CD4-positive, alpha-beta T cell treated with Interleukin-6 for 4 hours (primary cell): ENCODE measurements at regions not wholly inside any gene's neighbourhood (a gene's known extent, or its start where the extent isn't known, plus 50 kb on each side); places are given as distances from the start of the nearest gene placed in this dataset.
A peak's percentile ranks its signal among the peaks of the same experiment; 100 is the strongest.

ENCODE experiments used
- DNase-seq: peaks from one replicate; pipeline ENCODE4 v3.0.0-alpha.2; 2020; ENCODE audit warnings: mixed read lengths

DNA sequence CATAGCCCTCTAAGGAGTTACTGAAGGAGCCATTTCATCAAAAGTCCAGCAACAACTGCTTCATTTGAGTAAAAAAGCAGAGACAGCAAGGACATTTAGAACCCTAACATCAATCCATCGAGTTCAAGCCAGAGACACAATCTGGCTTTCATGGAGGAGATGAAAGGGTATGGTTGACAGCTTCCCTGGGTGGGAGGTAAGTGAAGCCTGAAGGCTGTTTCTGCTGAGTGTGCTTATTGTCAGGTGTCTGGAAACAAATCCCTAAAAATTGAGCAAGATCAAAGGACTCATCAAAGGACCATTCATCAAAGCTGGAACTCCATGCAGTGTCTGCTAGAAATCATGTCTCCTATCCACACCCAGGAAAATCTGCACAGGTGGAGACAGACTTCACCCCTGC is 104.4 kb upstream of the CCDC196 start:
- no peak for DNase-seq

DNA sequence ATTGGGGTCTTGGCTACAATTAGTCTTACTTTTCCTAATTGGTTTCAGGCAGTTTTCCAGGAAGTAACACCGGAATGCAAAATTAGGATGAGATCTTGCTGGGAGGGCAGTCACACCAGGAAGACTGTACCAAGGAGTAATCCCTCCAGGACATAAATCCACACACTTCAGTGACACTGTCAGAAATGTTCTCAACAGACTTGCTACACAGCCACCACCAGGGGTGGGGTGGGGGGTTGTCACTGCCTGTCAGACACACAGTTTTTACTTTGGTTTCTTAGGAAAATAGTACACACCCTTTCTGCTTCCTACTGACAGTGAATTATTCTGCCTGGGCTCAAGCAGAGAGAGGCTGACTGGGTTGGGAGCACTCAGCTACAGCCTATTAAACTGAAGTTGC is 102.9 kb upstream of the CCDC196 start:
- no peak for DNase-seq

DNA sequence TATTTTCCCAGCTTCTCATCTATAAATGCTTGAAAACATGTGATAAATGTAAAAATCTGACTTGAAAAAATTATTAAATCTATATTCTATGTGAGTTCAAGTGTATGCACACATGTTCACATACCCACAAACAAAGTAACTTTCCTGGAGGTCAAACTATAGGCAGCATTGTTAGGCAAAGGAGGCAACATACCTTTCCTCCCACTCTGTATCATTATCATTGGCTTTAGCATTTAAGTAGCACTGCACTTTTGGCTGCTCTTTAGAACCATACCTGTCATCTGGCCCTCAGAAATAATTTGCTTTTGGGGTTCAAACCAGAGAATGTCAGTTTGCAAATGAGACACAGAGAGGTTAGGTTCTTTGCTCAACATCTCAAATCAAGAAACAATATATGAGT is 102.4 kb upstream of the CCDC196 start:
- DNase-seq, result no peak

DNA sequence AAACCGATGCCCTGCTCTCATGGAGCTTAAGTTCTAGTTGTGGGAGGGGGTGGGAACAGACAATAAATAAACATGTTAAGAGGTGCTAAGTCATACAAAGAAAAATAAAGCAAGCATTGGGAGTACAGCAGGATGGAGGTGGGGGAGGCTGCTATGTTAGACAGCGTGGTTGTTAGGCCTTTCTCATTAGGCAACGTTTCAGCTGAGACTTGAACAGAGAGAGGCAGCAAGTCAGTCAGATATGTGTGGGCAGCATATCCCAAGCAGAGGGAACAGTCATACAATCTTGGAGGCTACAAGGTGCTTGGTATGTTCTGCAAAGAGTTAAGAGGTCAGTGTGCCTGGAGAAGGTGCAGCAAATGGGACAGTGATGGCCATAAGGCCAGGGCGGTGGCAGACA is 97.7 kb upstream of the CCDC196 start:
- DNase-seq, result no peak

DNA sequence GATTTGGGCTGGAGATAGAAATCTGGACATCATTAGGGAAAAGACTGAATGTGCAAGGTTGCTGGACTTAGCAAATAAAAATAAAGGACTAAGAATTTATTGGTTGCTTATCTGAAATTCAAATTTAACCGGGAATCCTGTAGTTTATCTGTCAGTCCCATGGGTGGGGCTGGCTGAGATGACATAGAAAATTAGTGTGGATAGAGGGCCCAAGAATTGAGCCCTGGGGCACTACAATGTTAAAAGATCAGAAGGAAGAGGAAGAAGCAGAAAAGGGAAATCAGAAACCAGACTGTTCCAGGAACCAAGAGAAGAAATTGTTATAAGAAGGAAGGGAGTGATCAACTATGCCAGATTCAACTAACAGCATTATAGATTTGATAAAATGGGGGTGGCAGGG is 96.7 kb upstream of the CCDC196 start:
- DNase-seq, result no peak

DNA sequence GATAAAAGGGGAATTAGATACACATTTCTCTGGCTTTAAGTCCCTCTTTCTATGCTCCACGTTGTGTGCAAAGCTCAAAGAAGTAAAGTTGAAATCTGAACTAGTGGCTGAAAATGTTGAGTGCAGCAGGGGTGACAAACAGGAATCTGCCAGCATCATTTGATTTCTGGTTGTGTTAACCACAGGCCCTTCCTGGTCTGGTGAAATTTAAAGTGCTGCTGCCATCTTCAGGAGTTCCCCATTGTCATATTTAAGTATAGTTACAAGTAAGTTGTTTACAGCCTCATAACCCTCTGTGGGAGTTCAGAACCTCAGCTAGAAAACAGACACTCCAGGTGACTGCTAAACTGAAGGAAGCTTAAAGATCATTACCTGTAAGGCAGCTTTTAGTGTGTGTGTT is 90.9 kb upstream of the CCDC196 start:
- peak; percentile 2 for DNase-seq

DNA sequence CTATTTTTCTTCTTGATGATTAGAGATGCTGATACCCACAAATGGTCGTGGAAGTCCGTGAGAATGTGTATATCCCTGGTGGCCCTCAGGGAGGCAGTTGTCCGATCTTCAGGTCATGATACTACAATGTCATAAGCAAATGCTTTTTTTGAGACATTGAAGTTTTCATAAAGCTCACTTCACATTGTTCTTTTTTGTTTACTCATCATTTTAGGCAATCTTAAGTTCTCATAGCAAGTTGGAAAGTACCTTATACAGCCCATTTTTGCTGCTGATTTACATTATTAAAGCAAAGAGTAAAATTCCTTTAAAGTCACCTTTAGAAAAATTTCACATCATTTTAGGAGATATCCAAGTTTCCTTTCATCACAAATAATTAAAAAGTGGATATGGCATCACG is 90.0 kb upstream of the CCDC196 start:
- no peak for DNase-seq

DNA sequence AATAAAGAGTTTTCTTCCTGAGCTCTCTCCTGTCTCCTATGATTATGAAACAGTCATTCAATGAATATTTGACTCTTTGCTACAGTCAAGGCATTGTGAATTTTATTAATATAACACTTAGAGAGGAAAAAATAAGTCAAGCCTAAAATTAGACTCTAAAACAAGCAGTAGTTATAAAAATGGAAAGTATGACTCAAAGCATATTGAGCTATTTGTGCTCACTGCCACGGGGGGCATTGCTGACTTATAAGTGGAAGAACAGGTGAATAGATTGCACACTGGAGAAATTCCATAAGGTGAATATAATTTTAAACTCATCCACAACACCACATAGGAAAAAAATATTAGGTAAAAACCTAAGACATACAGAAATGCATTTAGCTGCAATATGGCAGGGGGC is 87.7 kb upstream of the CCDC196 start:
- DNase-seq, result no peak

DNA sequence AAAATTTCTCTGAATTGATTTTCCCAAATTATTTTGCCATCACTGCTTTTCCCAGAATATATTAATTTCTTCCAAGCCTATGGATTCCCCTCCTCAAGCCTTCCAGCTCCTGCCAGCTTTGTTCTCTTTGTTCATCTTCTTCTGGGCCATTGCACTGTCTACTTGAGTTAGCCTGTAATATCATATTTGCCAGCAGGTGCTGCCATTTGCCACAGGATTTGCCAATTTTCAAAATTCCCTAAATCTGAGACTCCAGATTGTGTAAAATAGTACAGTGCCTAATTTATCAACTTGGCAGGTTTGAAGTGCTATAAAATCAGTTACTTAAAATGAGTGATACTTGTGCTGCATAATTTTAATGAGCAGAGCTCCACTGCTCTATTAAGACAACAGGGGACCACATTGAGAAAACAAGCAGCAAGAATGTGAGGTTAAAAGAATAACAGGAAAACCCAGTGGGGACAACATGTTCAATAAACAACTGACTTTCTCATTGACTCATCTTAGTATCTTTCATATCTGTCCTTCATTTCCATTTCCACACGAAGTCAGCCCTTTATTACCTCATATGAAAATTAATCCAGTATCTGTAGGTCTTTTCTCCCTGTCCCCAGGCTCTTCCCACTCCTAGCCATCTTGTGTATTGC is 84.6 kb upstream of the CCDC196 start:
- DNase-seq, result no peak

DNA sequence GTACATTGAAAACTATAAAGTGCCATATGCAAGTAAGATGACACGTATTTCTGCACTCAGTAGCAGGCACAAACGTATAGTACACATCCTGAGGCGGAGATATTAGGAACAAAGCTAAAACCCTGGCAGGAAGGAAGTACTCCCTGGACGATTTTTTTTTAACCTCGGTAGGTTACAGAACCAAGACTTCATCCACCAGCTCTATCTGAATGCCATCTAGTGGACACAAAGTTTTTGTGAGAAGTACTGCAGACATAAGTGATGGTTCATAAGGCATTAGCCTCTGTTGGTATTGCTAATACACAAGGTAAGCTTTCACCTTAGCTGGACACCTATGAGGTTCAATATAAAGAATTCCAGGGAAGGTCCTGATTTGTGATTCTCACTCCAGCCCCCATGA is 83.0 kb upstream of the CCDC196 start:
- DNase-seq, result no peak

DNA sequence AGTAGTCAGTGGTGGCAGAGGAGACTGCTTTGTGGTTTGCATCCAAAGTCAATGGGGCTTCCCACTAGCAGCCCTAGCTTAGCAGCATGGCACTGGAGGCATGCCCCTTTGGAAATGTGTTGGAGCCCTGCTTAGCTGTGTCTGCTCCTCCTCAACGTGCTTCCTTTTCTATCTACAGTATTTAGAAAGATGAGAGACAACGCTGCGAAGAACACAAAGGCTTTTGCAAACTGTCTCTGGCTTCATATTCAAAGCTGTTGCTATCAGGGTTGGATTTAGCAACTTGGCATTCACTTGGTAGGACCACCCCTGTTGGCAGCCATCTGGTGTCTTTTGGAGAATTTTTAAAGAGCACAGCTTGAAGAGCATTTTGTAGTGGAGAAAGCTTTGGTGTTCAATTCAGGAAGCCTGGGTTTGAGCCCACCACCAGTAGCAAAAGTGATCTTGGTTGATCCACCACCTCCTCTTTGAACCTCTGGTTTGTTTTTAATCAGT is 82.1 kb upstream of the CCDC196 start:
- no peak for DNase-seq

DNA sequence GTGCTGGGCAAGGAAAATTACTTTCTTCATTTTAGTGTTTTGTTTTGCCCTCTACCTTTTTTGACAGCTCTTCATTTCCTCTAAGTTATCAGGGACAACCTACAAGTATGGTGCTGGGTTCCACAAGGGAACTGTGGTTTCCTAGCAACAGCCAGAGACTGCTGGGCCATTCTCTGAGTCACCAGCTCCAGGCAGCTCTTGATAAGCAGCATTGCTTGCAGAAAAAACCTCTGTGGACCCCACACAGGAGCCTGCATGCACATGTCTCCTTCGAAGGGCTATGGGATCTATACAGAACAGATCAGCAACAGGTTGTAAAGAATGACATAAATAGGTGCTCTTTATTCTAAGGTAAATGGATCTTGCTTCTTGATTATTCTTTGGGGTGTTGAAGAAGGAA is 81.0 kb upstream of the CCDC196 start:
- no peak for DNase-seq

DNA sequence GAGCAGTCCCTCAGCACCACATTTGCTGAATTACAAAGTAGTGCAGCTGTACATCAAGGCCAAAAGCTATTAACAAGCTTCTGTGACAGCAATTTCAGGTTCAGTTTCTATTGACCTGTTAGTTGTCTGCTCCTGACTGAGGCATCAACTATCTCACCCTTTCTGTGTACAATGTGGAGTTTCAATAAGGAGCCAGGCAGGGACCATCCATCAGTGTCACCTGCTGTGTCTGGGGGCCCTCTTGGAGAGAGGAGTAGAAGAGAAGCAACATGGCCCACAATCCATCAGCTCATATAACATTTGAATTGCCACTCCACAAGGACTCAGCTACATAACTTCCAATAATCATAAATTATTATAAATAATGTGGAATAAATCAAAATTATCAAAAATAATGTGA is 72.3 kb upstream of the CCDC196 start:
- no peak for DNase-seq

DNA sequence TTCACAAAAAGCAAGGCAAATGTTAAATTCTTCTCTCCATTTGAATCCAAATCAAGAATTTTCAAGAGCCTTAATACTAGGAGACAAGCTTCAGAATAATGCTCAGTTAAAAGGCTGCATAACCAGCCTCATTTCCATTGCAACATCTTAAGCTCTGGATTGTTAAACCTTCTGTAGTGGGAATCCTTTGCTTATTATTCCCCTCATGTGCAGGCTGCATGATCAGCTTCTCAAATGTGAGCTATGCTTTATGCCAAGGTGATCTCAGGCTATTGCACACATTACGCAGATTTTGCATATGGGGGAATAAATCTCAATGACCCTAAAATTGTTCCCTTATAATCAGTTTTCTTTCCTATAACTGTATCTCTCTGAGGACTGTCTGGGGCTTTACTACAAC is 71.7 kb upstream of the CCDC196 start:
- DNase-seq, result no peak

DNA sequence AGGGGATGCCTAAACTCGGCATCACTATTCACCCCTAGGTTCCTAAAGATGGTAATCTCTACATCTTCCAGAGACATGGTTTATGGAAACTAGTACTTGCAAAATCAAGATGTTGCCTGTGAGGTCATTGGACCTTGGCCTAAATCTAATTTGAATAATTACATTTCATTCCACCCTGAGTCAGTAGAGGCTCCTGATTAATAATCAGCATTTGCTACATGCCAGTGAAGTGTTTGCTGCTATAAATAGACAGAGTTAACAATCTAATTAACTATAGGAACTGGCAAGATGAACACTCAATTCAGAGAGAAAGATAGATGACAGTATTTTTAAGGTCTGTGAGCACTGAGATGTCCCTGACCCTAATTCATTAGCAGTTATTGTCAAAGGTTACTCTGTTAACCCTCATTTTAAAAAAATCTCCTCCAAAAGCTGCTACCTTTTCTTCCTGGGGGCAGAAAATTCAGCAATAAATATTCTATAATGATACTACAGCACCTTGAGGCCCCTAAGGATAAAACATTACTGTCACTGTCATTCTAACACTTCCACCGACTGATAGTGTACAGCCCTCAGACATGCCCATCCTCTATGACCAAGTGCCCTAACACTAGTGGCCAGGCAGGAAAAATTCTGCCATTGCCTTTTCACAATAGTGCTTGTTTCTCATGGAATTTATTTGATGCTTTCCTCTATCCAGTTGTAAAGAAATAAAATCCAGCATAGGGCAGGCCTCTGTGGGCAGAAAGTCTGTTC is 65.7 kb upstream of the CCDC196 start:
- DNase-seq, result no peak

DNA sequence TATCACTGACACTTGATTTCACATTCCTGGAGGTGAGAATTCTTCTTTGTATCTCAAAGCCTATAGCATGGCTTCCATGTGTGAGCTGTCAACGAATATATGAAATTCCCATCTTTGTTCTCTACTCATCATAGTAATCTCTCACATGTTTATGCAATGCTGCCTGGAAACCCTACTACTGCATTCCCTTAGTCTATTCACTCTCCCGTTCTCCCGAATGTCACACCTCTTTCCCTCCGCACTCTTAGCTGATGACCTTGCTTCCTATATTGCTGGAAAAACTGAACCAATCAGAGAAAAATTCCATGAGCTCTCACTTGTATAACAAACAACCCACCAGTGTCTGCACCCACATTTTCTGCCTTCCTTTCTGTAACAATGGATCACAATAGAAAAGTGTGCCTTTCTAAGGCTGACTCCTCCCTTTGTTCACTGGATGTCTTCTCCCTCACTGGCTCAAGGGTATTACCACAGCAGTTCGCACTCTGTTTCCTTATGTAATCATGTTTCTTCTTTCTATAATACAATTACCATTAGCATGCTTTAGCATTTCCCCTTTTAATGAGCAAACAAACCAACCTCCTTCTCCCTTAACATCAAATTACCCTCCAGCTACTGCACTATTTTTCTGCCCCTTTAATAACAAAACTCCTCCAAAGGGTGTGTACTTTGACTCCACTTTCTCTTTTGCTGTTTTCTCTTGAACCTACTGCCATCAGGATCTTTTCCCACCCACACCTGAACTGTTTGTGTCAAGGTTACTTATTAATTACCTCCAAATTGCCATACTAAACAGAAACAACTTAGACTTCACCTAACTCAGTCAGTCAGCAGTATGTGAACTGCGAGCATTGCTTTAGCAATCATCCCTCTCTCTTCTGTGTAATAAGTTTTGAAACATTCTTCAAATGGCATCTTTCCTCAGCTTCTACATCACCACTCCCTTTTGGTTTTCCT is 63.9 kb upstream of the CCDC196 start:
- no peak for DNase-seq

DNA sequence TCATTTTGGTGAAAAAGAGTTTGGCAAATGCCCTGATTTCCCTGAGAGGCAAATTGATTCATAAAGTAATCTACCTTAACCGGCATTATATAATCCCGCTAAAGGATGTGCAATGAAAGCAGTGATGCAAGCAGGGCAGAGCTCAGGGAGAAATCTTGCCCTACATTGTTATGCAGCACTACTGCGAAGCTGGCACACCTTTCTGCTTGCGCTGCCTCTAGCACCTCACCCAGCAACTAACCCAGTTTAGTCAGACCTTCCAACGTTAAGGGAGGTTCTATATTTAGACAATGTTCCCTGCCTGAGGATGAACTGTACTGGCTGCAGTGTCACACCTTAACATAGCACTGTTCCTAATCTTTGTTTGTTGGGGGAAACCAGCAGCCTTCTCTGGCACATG is 60.8 kb upstream of the CCDC196 start:
- no peak for DNase-seq

DNA sequence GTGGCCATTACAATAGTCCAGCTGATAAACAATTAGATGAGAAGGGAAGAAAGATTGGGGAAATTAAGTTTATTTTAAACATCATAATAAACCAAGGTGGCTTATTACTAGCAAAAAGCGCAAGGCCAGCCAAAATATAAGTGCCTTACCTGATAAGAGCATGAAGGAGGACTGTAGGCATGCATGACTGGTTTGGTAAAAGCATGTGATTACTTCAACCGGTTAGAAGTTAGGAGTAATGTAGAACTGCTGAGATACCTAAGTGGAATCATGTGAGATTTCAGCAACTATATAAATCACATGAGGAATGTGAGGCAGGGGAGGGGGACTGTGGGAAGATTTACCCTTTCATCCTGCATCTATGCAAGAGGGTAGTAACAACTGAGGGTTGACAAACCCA is 59.7 kb upstream of the CCDC196 start:
- no peak for DNase-seq

DNA sequence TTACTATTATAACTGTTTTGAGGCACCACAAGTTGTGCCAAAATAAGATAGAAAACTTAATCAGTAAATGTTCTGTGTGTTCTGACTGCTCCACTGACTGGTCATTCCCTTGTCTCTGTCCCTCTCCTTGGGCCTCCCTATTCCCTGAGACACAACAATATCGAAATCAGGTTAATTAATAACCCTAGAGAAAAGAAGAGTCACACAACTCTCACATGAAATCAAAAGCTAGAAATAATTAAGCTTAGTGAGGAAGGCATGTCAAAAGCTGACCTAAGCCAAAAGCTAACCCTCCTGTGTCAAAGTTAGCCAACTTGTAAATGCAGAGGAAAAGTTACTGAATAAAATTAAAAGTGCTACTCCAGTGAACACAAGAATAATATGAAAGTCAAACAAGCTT is 53.8 kb upstream of the CCDC196 start:
- DNase-seq, result no peak

DNA sequence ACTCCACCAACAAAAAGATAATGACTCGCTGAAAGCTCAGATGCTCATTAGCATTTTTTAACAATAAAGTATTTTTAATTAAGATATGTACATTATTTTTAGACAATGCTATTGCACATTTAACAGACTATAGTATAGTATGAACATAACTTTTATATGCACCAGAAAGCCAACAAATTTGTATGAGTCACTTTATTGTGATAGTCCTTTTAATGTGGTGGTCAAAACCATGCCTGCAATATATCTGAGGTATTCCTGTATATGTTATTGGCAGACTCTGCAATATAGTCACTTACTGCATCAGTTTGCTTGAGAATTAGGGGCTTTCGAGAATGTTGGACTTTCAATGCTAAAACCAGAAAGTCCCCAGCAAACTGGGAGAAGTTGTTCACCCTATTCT is 51.7 kb upstream of the CCDC196 start:
- no peak for DNase-seq

DNA sequence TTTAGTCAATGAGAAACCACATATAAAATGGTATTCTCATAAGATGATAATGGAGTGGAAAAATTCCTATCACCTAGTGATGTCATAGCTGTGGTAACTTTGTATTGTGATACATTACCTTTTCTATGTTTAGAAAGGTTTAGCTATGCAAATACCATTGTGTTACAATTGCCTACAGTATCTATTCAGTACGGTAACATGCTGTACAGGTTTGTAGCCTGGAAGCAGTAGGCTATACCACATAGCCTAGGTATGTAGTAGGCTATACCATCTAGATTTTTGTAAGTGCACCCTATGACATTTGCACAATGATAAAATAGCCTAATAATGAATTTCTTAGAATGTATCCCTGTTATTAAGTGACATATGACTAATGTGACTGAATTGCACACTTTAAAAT is 50.5 kb upstream of the CCDC196 start:
- DNase-seq, result no peak
